ENCODE measurements at regions not wholly inside any gene's neighbourhood (a gene's known extent, or its start where the extent isn't known, plus 50 kb on each side); places are given as distances from the start of the nearest gene placed in this dataset.

GRCh38 chr20:58146746-58147140 is 81.7 kb downstream of the ANKRD60 start:
- no peak for TF ChIP-seq CTCF (IDR thresholded peaks at IDR 0.05; ENCODE audit: low read depth, low read length)
- no peak for TF ChIP-seq POLR2A (IDR thresholded peaks at IDR 0.05; ENCODE audit: extremely low read depth, insufficient read length)
- no peak for TF ChIP-seq MAX (IDR thresholded peaks at IDR 0.05; ENCODE audit: low read depth, low read length)
- TF ChIP-seq MYC (IDR thresholded peaks at IDR 0.05; ENCODE audit: low read depth, low read length): no peak

Data from NB4 (cell line).